ENCODE measurements at regions not wholly inside any gene's neighbourhood (a gene's known extent, or its start where the extent isn't known, plus 50 kb on each side); places are given as distances from the start of the nearest gene placed in this dataset.

GRCh38 chr10:16186564-16186963 is 250.2 kb upstream of the PTER start:
- TF ChIP-seq CTCF (IDR thresholded peaks at IDR 0.05; ENCODE audit: insufficient read depth, low read length, poor library complexity, severe bottlenecking): no peak
- TF ChIP-seq EZH2phosphoT487 (conservative IDR thresholded peaks at IDR 0.05; ENCODE audit: low read length): no peak

Data from SU-DHL-6 (cell line).